HepG2 (cell line): ENCODE measurements at regions not wholly inside any gene's neighbourhood (a gene's known extent, or its start where the extent isn't known, plus 50 kb on each side); places are given as distances from the start of the nearest gene placed in this dataset.

Experiments
- BHLHE40 ChIP-seq: IDR thresholded peaks from 2 replicates; pipeline ENCODE4 v1.6.1; 2011; ENCODE audit warnings: low read length, improper control_type of control experiment
- EP300 ChIP-seq, 3 experiments: sonication (generic) in 1 of 3; formaldehyde crosslinking in 1 of 3; IDR thresholded peaks; 2 replicates each; pipeline versions ENCODE4 v1.5.1 to v1.6.1; 2011 to 2020; ENCODE audit warnings: low read depth in 2 of 3, low read length in 2 of 3, borderline replicate concordance in 1 of 3, improper control_type of control experiment in 1 of 3, mild to moderate bottlenecking in 1 of 3, missing genetic modification reagents in 1 of 3, moderate library complexity in 1 of 3
- HIVEP1 ChIP-seq: sonication (generic); formaldehyde crosslinking; IDR thresholded peaks from 2 replicates; pipeline ENCODE4 v1.4.0; 2020; ENCODE audit warnings: mild to moderate bottlenecking, missing genetic modification reagents
- SMAD3 ChIP-seq: sonication (generic); formaldehyde crosslinking; IDR thresholded peaks from 2 replicates; pipeline ENCODE4 v1.4.0; 2020; ENCODE audit warnings: missing genetic modification reagents
- SMARCC2 ChIP-seq: fragments of 450-650 bp; IDR thresholded peaks from 2 replicates; pipeline ENCODE4 v1.6.1; 2017; ENCODE audit warnings: antibody characterized with exemption, mild to moderate bottlenecking
- SYNCRIP ChIP-seq: fragments of 200-400 bp; formaldehyde crosslinking; IDR thresholded peaks from 2 replicates; pipeline ENCODE4 v1.6.1; 2018; ENCODE audit warnings: mild to moderate bottlenecking, low read depth, low read length; ENCODE audit not compliant: insufficient read depth
- ZNF550 ChIP-seq: sonication (generic); formaldehyde crosslinking; IDR thresholded peaks from 2 replicates; pipeline ENCODE4 v1.4.0; 2020; ENCODE audit warnings: mild to moderate bottlenecking, missing genetic modification reagents, borderline replicate concordance
- TF ChIP-seq, protein P1 (sequence below): sonication (generic); formaldehyde crosslinking; IDR thresholded peaks from 2 replicates; pipeline ENCODE4 v1.4.0; 2020; ENCODE audit warnings: missing genetic modification reagents
- TF ChIP-seq, protein P2 (sequence below): sonication (generic); formaldehyde crosslinking; IDR thresholded peaks from 2 replicates; pipeline ENCODE4 v1.4.0; 2020; ENCODE audit warnings: missing genetic modification reagents, borderline replicate concordance

DNA sequence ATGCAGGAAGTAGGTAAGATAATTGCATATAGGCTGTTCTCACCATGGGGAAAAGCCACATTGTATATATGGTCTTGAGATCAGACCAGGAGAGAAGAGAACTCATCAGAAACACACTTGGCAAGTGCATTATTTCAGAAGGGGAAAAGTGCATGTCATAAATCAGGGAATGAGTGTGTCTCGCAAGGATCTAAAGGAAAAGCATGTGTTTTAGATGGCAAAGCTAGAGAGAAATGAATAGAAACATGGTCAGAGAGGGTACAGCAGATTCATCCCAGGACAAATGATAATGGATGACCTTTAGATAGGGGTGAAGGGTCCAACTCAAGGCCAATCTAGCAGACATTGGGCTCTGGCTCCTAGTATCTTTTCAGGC, 230.2 kb upstream of the NAV3 start:
- TF ChIP-seq HIVEP1 (no peak), SYNCRIP (no peak), EP300 (IDR thresholded peaks at IDR 0.05; ENCODE audit: low read depth in 2 of 2, low read length in 2 of 2) (no peak), EP300 (CRISPR knock-in tag; IDR thresholded peaks at IDR 0.05; ENCODE audit: borderline replicate concordance) (no peak), SMARCC2 (no peak), ZNF550 (CRISPR knock-in tag) (no peak), SMAD3 (CRISPR knock-in tag) (no peak), BHLHE40 (no peak)
- TF ChIP-seq, protein P1, sequence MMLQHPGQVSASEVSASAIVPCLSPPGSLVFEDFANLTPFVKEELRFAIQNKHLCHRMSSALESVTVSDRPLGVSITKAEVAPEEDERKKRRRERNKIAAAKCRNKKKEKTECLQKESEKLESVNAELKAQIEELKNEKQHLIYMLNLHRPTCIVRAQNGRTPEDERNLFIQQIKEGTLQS (CRISPR knock-in tag) = no peak
- TF ChIP-seq, protein P2, sequence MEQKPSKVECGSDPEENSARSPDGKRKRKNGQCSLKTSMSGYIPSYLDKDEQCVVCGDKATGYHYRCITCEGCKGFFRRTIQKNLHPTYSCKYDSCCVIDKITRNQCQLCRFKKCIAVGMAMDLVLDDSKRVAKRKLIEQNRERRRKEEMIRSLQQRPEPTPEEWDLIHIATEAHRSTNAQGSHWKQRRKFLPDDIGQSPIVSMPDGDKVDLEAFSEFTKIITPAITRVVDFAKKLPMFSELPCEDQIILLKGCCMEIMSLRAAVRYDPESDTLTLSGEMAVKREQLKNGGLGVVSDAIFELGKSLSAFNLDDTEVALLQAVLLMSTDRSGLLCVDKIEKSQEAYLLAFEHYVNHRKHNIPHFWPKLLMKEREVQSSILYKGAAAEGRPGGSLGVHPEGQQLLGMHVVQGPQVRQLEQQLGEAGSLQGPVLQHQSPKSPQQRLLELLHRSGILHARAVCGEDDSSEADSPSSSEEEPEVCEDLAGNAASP = no peak
